ENCODE measurements at regions not wholly inside any gene's neighbourhood (a gene's known extent, or its start where the extent isn't known, plus 50 kb on each side); places are given as distances from the start of the nearest gene placed in this dataset.

DNA sequence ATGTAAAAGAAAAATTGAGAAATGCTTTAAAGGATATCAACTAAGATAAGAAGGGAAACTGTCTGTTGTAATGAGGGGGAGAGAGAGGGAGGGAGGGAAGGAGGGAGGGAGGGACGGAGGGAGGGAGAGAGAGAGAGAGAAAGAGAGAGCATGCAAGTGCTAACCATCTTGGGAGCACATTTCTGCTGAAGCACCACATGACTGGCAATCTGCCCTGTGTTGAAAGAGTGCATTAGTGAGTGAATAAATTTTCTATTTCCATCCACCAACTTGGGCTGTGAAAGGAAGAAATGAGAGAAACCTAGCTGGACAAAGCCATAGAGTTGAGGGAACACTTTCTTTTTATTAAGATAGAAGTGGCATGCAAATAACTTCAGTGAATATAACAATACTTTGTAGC is 110.7 kb downstream of the TMX3 start (continued):
- no peak for TF ChIP-seq CHD7 (IDR thresholded peaks at IDR 0.05; ENCODE audit: insufficient replicate concordance, low read length)
- no peak for TF ChIP-seq SP4 (IDR thresholded peaks at IDR 0.05; ENCODE audit: low read length)
- TF ChIP-seq, protein P1, sequence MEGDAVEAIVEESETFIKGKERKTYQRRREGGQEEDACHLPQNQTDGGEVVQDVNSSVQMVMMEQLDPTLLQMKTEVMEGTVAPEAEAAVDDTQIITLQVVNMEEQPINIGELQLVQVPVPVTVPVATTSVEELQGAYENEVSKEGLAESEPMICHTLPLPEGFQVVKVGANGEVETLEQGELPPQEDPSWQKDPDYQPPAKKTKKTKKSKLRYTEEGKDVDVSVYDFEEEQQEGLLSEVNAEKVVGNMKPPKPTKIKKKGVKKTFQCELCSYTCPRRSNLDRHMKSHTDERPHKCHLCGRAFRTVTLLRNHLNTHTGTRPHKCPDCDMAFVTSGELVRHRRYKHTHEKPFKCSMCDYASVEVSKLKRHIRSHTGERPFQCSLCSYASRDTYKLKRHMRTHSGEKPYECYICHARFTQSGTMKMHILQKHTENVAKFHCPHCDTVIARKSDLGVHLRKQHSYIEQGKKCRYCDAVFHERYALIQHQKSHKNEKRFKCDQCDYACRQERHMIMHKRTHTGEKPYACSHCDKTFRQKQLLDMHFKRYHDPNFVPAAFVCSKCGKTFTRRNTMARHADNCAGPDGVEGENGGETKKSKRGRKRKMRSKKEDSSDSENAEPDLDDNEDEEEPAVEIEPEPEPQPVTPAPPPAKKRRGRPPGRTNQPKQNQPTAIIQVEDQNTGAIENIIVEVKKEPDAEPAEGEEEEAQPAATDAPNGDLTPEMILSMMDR (IDR thresholded peaks at IDR 0.05; ENCODE audit: control extremely low read depth in 1 of 3, insufficient read depth in 1 of 3, low read depth in 1 of 3, low read length in 3 of 3): no peak
- TF ChIP-seq TAF1 (IDR thresholded peaks at IDR 0.05; ENCODE audit: low read depth, low read length): no peak
